ENCODE measurements at regions not wholly inside any gene's neighbourhood (a gene's known extent, or its start where the extent isn't known, plus 50 kb on each side); places are given as distances from the start of the nearest gene placed in this dataset.

DNA sequence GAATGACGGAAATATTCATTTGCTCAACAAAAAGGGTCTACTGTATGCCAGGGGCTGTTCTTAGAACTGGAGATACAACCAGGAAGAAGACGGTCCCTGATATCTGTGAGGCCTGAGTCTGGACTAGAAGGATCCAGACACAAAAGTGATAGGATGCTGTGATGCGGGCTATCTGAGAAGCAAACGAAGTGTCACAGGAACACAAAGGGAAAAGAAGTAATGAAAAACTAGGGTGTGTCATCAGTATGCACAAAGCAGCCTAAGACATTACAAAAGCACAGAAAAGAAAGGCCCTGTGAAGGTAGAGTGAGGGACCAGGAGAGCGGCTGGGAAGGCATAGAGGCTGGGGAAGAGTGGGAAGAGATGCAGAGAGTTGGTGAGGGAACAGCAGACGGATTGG lies 63.3 kb upstream of the C3orf80 start:
- no peak for TF ChIP-seq POLR2AphosphoS5 (IDR thresholded peaks at IDR 0.05; ENCODE audit: insufficient read depth in 1 of 2, low read depth in 1 of 2)
- no peak for TF ChIP-seq CTCF (IDR thresholded peaks at IDR 0.05)
